ENCODE measurements at regions not wholly inside any gene's neighbourhood (a gene's known extent, or its start where the extent isn't known, plus 50 kb on each side); places are given as distances from the start of the nearest gene placed in this dataset.

- no peak overlapping the region for H3K27ac ChIP-seq (ENCODE audit: insufficient read length, low read depth, low read length)
Measured at GRCh38 chr2:226187616-226188015, 612.0 kb downstream of the IRS1 start.

More at GRCh38 chr2:226187616-226188015, 612.0 kb downstream of the IRS1 start:
- WGBS (ENCODE audit: extremely low coverage, insufficient read length, low lambda C conversion rate) = no CpG with 5 or more reads among the region's 2 CpGs
- Histone ChIP-seq H2AK5ac (ENCODE audit: insufficient read length, low read length) (no peak overlapping the region), H3K27me3 (ENCODE audit: insufficient read depth, low read length) (no peaks in the 10 kb centered on the region), H3K4ac (ENCODE audit: low read depth, low read length) (no peak overlapping the region), H2BK20ac (ENCODE audit: low read depth, low read length, poor library complexity, severe bottlenecking) (no peak overlapping the region), H3K79me1 (ENCODE audit: insufficient read depth, low read depth, low read length, poor library complexity, severe bottlenecking) (no peaks in the 10 kb centered on the region), H3K4me1 (ENCODE audit: insufficient read depth, low read length) (no peaks in the 10 kb centered on the region), H4K5ac (ENCODE audit: insufficient read length, low read depth, low read length) (no peak overlapping the region), H4K8ac (replicated peaks; ENCODE audit: insufficient read length, low read depth, low read length) (no peak overlapping the region), H2BK5ac (ENCODE audit: insufficient read length, low read length) (no peak overlapping the region), H2BK15ac (ENCODE audit: low read depth, low read length) (no peak overlapping the region), H3K79me2 (ENCODE audit: insufficient read depth, low read length) (no peaks in the 10 kb centered on the region), H3K9me3 (ENCODE audit: control insufficient read depth, low read depth, low read length) (no peaks in the 10 kb centered on the region), H2BK120ac (ENCODE audit: low read depth, low read length, poor library complexity, severe bottlenecking) (no peak overlapping the region), H3T11ph (ENCODE audit: low read length) (no peak overlapping the region), H3K4me2 (ENCODE audit: insufficient read depth, insufficient read length, low read length) (no peak overlapping the region), H3K18ac (ENCODE audit: insufficient read length, low read depth, low read length) (no peak overlapping the region), H3K14ac (ENCODE audit: insufficient read depth, low read length) (no peak overlapping the region), H3K56ac (ENCODE audit: insufficient read length, low read depth, low read length) (no peak overlapping the region), H3K23me2 (ENCODE audit: insufficient read length, low read depth, low read length, poor library complexity, severe bottlenecking) (no peaks in the 10 kb centered on the region), H2AFZ (ENCODE audit: low read length) (no peak overlapping the region), H3K23ac (ENCODE audit: insufficient read length, low read depth, low read length) (no peak overlapping the region), H4K91ac (ENCODE audit: insufficient read length, low read depth, low read length) (no peak overlapping the region), H2BK12ac (ENCODE audit: insufficient read length, low read depth, low read length) (no peak overlapping the region), H3K9ac (ENCODE audit: extremely low read depth, insufficient read length, low read length) (no peak overlapping the region), H4K20me1 (ENCODE audit: control insufficient read depth, insufficient read depth, insufficient read length) (no peaks in the 10 kb centered on the region)
- Mint-ChIP-seq H3K9me3 (no peaks in the 10 kb centered on the region; a peak in 1 of 5 replicates), H3K4me3 (no peak overlapping the region), H3K36me3 (ENCODE audit: insufficient read depth in 1 of 3, low read depth in 3 of 3) (no peaks in the 10 kb centered on the region), H3K27ac (no peak overlapping the region), H3K4me1 (peaks cover 17% of the 10 kb centered on the region in 2 experiments), H3K27me3 (ENCODE audit: low read depth) (no peaks in the 10 kb centered on the region)
- no peak for TF ChIP-seq CTCF (conservative IDR thresholded peaks at IDR 0.05)
- DNase-seq = no peak

Measured in H9 (cell line).